Osteoblast (primary cell): ENCODE measurements at regions not wholly inside any gene's neighbourhood (a gene's known extent, or its start where the extent isn't known, plus 50 kb on each side); places are given as distances from the start of the nearest gene placed in this dataset.

Experiments
- DNase-seq: peaks from one replicate; pipeline ENCODE4 v3.0.0; 2011; ENCODE audit warnings: low spot score, mixed read lengths; ENCODE audit not compliant: insufficient read length; ENCODE audit errors: missing footprints
- H2AFZ ChIP-seq: 2 replicates; pipeline ENCODE4 v1.6.0; 2011; ENCODE audit warnings: mild to moderate bottlenecking, low read length
- H3K27ac ChIP-seq: 2 replicates; pipeline ENCODE4 v1.5.1; 2011; ENCODE audit warnings: mild to moderate bottlenecking, low read depth, low read length, moderate library complexity
- H3K27me3 ChIP-seq: 2 replicates; pipeline ENCODE4 v1.6.0; 2012; ENCODE audit warnings: mild to moderate bottlenecking, control low read depth, inconsistent platforms, low read length, moderate library complexity; ENCODE audit not compliant: insufficient read depth
- H3K36me3 ChIP-seq: 2 replicates; pipeline ENCODE4 v1.5.1; 2011; ENCODE audit warnings: mild to moderate bottlenecking, low read length, control low read depth, moderate library complexity; ENCODE audit not compliant: insufficient read depth
- H3K4me1 ChIP-seq: 2 replicates; pipeline ENCODE4 v1.5.1; 2011; ENCODE audit warnings: mild to moderate bottlenecking, low read length, control low read depth, moderate library complexity; ENCODE audit not compliant: insufficient read depth
- H3K4me2 ChIP-seq: 2 replicates; pipeline ENCODE4 v1.6.0; 2011; ENCODE audit warnings: mild to moderate bottlenecking, low read length; ENCODE audit not compliant: insufficient read depth
- H3K4me3 ChIP-seq: fragments of 200-600 bp; sonication (generic); 3 replicates; pipeline ENCODE4 v1.5.1; 2012; ENCODE audit warnings: mild to moderate bottlenecking, low read length, inconsistent platforms; ENCODE audit not compliant: insufficient read depth
- H3K79me2 ChIP-seq: 2 replicates; pipeline ENCODE4 v1.6.0; 2012; ENCODE audit warnings: mild to moderate bottlenecking, low read length, control low read depth, inconsistent platforms; ENCODE audit not compliant: insufficient read depth
- H3K9me3 ChIP-seq: 2 replicates; pipeline ENCODE4 v1.5.1; 2011; ENCODE audit warnings: low read depth, low read length, control low read depth
- H4K20me1 ChIP-seq: 2 replicates; pipeline ENCODE4 v1.6.0; 2012; ENCODE audit warnings: mild to moderate bottlenecking, low read length, control low read depth; ENCODE audit not compliant: insufficient read depth
- TF ChIP-seq, protein P1 (sequence below): IDR thresholded peaks from 2 replicates; pipeline ENCODE4 v1.5.1; 2011; ENCODE audit warnings: mild to moderate bottlenecking, low read depth, low read length, moderate library complexity; ENCODE audit errors: extremely low read depth

GRCh38 chr9:24296124-24296523 is 249.6 kb downstream of the IZUMO3 start:
- no peak overlapping the region for H3K4me2 ChIP-seq
- no peaks in the 10 kb centered on the region for H3K36me3 ChIP-seq
- H3K9me3 ChIP-seq, result no peaks in the 10 kb centered on the region
- no peaks in the 10 kb centered on the region for H3K4me1 ChIP-seq
- DNase-seq, result no peak
- no peaks in the 10 kb centered on the region for H3K27me3 ChIP-seq
- no peak overlapping the region for H3K27ac ChIP-seq
- TF ChIP-seq, protein P1, sequence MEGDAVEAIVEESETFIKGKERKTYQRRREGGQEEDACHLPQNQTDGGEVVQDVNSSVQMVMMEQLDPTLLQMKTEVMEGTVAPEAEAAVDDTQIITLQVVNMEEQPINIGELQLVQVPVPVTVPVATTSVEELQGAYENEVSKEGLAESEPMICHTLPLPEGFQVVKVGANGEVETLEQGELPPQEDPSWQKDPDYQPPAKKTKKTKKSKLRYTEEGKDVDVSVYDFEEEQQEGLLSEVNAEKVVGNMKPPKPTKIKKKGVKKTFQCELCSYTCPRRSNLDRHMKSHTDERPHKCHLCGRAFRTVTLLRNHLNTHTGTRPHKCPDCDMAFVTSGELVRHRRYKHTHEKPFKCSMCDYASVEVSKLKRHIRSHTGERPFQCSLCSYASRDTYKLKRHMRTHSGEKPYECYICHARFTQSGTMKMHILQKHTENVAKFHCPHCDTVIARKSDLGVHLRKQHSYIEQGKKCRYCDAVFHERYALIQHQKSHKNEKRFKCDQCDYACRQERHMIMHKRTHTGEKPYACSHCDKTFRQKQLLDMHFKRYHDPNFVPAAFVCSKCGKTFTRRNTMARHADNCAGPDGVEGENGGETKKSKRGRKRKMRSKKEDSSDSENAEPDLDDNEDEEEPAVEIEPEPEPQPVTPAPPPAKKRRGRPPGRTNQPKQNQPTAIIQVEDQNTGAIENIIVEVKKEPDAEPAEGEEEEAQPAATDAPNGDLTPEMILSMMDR, result no peak
- no peaks in the 10 kb centered on the region for H3K79me2 ChIP-seq
- no peak overlapping the region for H2AFZ ChIP-seq
- no peak overlapping the region for H3K4me3 ChIP-seq
- no peaks in the 10 kb centered on the region for H4K20me1 ChIP-seq

DNA sequence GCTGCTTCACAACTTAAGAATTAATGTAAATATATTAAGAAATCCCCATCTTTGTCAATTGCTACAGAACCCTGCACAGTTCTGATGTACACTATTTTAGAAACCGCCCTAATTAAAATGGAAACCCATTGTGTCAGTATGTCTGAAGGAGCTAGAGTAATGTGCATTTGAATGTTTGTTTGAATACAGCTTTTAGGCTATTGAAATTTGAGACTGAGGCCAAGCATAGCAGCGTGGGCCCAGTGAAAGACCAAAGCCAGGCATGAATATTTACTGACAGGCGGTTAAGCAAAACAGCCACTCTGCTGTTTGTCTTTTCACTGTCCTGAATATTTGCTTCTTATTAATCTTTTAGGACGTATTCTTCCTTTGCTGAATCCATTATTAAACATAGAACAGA is 252.3 kb downstream of the IZUMO3 start:
- H3K27ac ChIP-seq, result no peak overlapping the region
- DNase-seq, result no peak
- no peak overlapping the region for H3K4me2 ChIP-seq
- TF ChIP-seq, protein P1, result no peak
- no peaks in the 10 kb centered on the region for H3K36me3 ChIP-seq
- no peaks in the 10 kb centered on the region for H4K20me1 ChIP-seq
- no peaks in the 10 kb centered on the region for H3K4me1 ChIP-seq
- H2AFZ ChIP-seq, result no peak overlapping the region
- H3K27me3 ChIP-seq, result no peaks in the 10 kb centered on the region
- no peak overlapping the region for H3K4me3 ChIP-seq
- no peaks in the 10 kb centered on the region for H3K79me2 ChIP-seq
- H3K9me3 ChIP-seq, result no peaks in the 10 kb centered on the region

- no peaks in the 10 kb centered on the region for H4K20me1 ChIP-seq
- H2AFZ ChIP-seq, result no peak overlapping the region
- no peak overlapping the region for H3K27ac ChIP-seq
- no peak for DNase-seq
- no peaks in the 10 kb centered on the region for H3K36me3 ChIP-seq
- H3K79me2 ChIP-seq, result no peaks in the 10 kb centered on the region
- H3K27me3 ChIP-seq, result no peaks in the 10 kb centered on the region
- no peaks in the 10 kb centered on the region for H3K4me1 ChIP-seq
- TF ChIP-seq, protein P1, result no peak
- no peaks in the 10 kb centered on the region for H3K9me3 ChIP-seq
- H3K4me3 ChIP-seq, result no peak overlapping the region
- H3K4me2 ChIP-seq, result no peak overlapping the region
Observed at GRCh38 chr9:24286761-24287160, 258.9 kb downstream of the IZUMO3 start.

- Histone ChIP-seq H3K27ac (no peak overlapping the region), H3K9me3 (peaks cover 1% of the 10 kb centered on the region), H3K4me3 (no peak overlapping the region), H4K20me1 (no peaks in the 10 kb centered on the region), H3K36me3 (no peaks in the 10 kb centered on the region), H3K27me3 (no peaks in the 10 kb centered on the region), H3K4me1 (no peaks in the 10 kb centered on the region), H3K79me2 (no peaks in the 10 kb centered on the region), H2AFZ (no peak overlapping the region), H3K4me2 (no peak overlapping the region)
- no peak for DNase-seq
- TF ChIP-seq, protein P1, result no peak
Observed at GRCh38 chr9:24258626-24259025, 287.1 kb downstream of the IZUMO3 start.
